ENCODE measurements at regions not wholly inside any gene's neighbourhood (a gene's known extent, or its start where the extent isn't known, plus 50 kb on each side); places are given as distances from the start of the nearest gene placed in this dataset.
A peak's percentile ranks its signal among the peaks of the same experiment; 100 is the strongest.

- intact Hi-C loops (cut with DNase I; ENCODE audit: low total_unique reads) = no loop called here
- H3K4me1 ChIP-seq = peaks cover 0 to 16% (median 12%) of the 10 kb centered on the region in 4 donors
- no peak overlapping the region for H3K4me3 ChIP-seq
- TF ChIP-seq CTCF (IDR thresholded peaks at IDR 0.05) = no peak
- H3K36me3 ChIP-seq = no peaks in the 10 kb centered on the region
- peak in 1 of 2 donors; percentile 27 for DNase-seq
- no peak overlapping the region for H3K27ac ChIP-seq
- no peaks in the 10 kb centered on the region for H3K27me3 ChIP-seq
- no peaks in the 10 kb centered on the region for H3K9me3 ChIP-seq
These were observed 398.4 kb downstream of the MED10 start for GRCh38 chr5:5979761-5980537.

GRCh38 chr5:5979377-5979760 is 399.0 kb downstream of the MED10 start:
- H3K4me3 ChIP-seq = no peak overlapping the region
- peaks cover 0 to 16% (median 12%) of the 10 kb centered on the region in 4 donors for H3K4me1 ChIP-seq
- no peaks in the 10 kb centered on the region for H3K36me3 ChIP-seq
- no peak for TF ChIP-seq CTCF (IDR thresholded peaks at IDR 0.05)
- no peak overlapping the region for H3K27ac ChIP-seq
- H3K9me3 ChIP-seq = no peaks in the 10 kb centered on the region
- intact Hi-C loops (cut with DNase I; ENCODE audit: low total_unique reads) = no loop called here
- H3K27me3 ChIP-seq = no peaks in the 10 kb centered on the region
- peak in 1 of 2 donors; percentile 64 for DNase-seq

GRCh38 chr5:5978501-5979376 is 399.6 kb downstream of the MED10 start:
- H3K4me3 ChIP-seq = no peak overlapping the region
- peak in 1 of 2 donors; percentile 6 for DNase-seq
- no peaks in the 10 kb centered on the region for H3K36me3 ChIP-seq
- intact Hi-C loops (cut with DNase I; ENCODE audit: low total_unique reads) = no loop called here
- no peaks in the 10 kb centered on the region for H3K9me3 ChIP-seq
- no peaks in the 10 kb centered on the region for H3K27me3 ChIP-seq
- no peak overlapping the region for H3K27ac ChIP-seq
- TF ChIP-seq CTCF (IDR thresholded peaks at IDR 0.05) = no peak
- H3K4me1 ChIP-seq = peaks cover 0 to 16% (median 12%) of the 10 kb centered on the region in 4 donors

- TF ChIP-seq CTCF (IDR thresholded peaks at IDR 0.05) = no peak
- H3K9me3 ChIP-seq = no peaks in the 10 kb centered on the region
- no peak overlapping the region for H3K4me3 ChIP-seq
- H3K36me3 ChIP-seq = no peaks in the 10 kb centered on the region
- no peak for DNase-seq
- H3K4me1 ChIP-seq = no peaks in the 10 kb centered on the region
- no peak overlapping the region for H3K27ac ChIP-seq
- no peaks in the 10 kb centered on the region for H3K27me3 ChIP-seq
- intact Hi-C loops (cut with DNase I; ENCODE audit: low total_unique reads) = no loop called here
These were observed 407.1 kb downstream of the MED10 start for GRCh38 chr5:5971203-5971602.

- intact Hi-C loops (cut with DNase I; ENCODE audit: low total_unique reads) = no loop called here
- Histone ChIP-seq H3K9me3 (no peaks in the 10 kb centered on the region), H3K4me3 (no peak overlapping the region), H3K36me3 (no peaks in the 10 kb centered on the region), H3K4me1 (no peaks in the 10 kb centered on the region), H3K27ac (no peak overlapping the region), H3K27me3 (no peaks in the 10 kb centered on the region)
- TF ChIP-seq CTCF (IDR thresholded peaks at IDR 0.05) = no peak
- no peak for DNase-seq
These were observed 408.3 kb downstream of the MED10 start for GRCh38 chr5:5969942-5970483.

Data from tibial artery (tissue), 4 donors.